OCI-LY1 (cell line): ENCODE measurements at regions not wholly inside any gene's neighbourhood (a gene's known extent, or its start where the extent isn't known, plus 50 kb on each side); places are given as distances from the start of the nearest gene placed in this dataset.

Source experiments
- H2AFZ ChIP-seq: fragments of 200-600 bp; sonication (generic), shearing (Covaris generic); 2 replicates; pipeline ENCODE4 v1.6.0; 2014; ENCODE audit warnings: antibody characterized with exemption, mild to moderate bottlenecking, low read length
- H3F3A ChIP-seq: fragments of 200-600 bp; sonication (generic), shearing (Covaris generic); 2 replicates; pipeline ENCODE4 v1.6.0; 2014; ENCODE audit warnings: mild to moderate bottlenecking, antibody characterized with exemption, low read length, moderate library complexity; ENCODE audit not compliant: insufficient read depth
- H3K27ac ChIP-seq: fragments of 200-600 bp; sonication (generic); 2 replicates; pipeline ENCODE4 v1.5.1; 2014; ENCODE audit warnings: low read length, mixed run types, mild to moderate bottlenecking, low read depth; ENCODE audit not compliant: poor library complexity, severe bottlenecking
- H3K27me3 ChIP-seq: fragments of 200-600 bp; sonication (generic); 2 replicates; pipeline ENCODE4 v1.6.0; 2014; ENCODE audit warnings: antibody characterized with exemption, mild to moderate bottlenecking, low read length, moderate library complexity; ENCODE audit not compliant: insufficient read depth
- H3K36me3 ChIP-seq: fragments of 200-600 bp; sonication (generic); 2 replicates; pipeline ENCODE4 v1.6.1; 2014; ENCODE audit warnings: mild to moderate bottlenecking, antibody characterized with exemption, low read length, moderate library complexity, mixed read lengths; ENCODE audit not compliant: insufficient read depth
- H3K4me1 ChIP-seq: fragments of 200-600 bp; sonication (generic); 2 replicates; pipeline ENCODE4 v1.5.1; 2014; ENCODE audit warnings: mild to moderate bottlenecking, low read length, moderate library complexity; ENCODE audit not compliant: insufficient read depth, severe bottlenecking
- H3K4me2 ChIP-seq: fragments of 200-600 bp; sonication (generic), shearing (Covaris generic); 2 replicates; pipeline ENCODE4 v1.6.1; 2014; ENCODE audit warnings: low read length
- H3K4me3 ChIP-seq: fragments of 200-600 bp; sonication (generic); 2 replicates; pipeline ENCODE4 v1.5.1; 2014; ENCODE audit warnings: low read length, low read depth, mild to moderate bottlenecking, mixed read lengths; ENCODE audit not compliant: poor library complexity, severe bottlenecking
- H3K79me2 ChIP-seq: fragments of 200-600 bp; shearing (Covaris generic); 2 replicates; pipeline ENCODE4 v1.6.1; 2016; ENCODE audit warnings: mixed run types, low read length, mixed read lengths; ENCODE audit not compliant: insufficient read depth
- H3K9ac ChIP-seq: fragments of 200-600 bp; sonication (generic), shearing (Covaris generic); 2 replicates; pipeline ENCODE4 v1.6.1; 2014; ENCODE audit warnings: mild to moderate bottlenecking, low read length, mixed read lengths
- H3K9me2 ChIP-seq: fragments of 200-600 bp; sonication (generic), shearing (Covaris generic); 2 replicates; pipeline ENCODE4 v1.6.1; 2014; ENCODE audit warnings: low read depth, mild to moderate bottlenecking, low read length, mixed read lengths
- H3K9me3 ChIP-seq: fragments of 200-600 bp; shearing (Covaris generic); 2 replicates; pipeline ENCODE4 v1.6.1; 2014; ENCODE audit warnings: low read length, mixed read lengths
- H4K20me1 ChIP-seq: fragments of 200-600 bp; sonication (generic), shearing (Covaris generic); 2 replicates; pipeline ENCODE4 v1.6.0; 2016; ENCODE audit warnings: mild to moderate bottlenecking, low read length; ENCODE audit not compliant: insufficient read depth
- CTCF ChIP-seq: fragments of 200-600 bp; sonication (generic), shearing (Covaris generic); IDR thresholded peaks from 2 replicates; pipeline ENCODE4 v1.5.1; 2017; ENCODE audit warnings: mild to moderate bottlenecking, antibody characterized with exemption, low read length, moderate library complexity, mixed read lengths
- EZH2 ChIP-seq: fragments of 200-600 bp; sonication (generic), shearing (Covaris generic); IDR thresholded peaks from 2 replicates; pipeline ENCODE4 v1.8.0; 2017; ENCODE audit warnings: borderline replicate concordance, mixed run types, mild to moderate bottlenecking, antibody characterized with exemption, low read length, moderate library complexity, mixed read lengths

GRCh38 chr6:90893400-90893799 lies 306.5 kb upstream of the MAP3K7 start:
- no peaks in the 10 kb centered on the region for H3K27me3 ChIP-seq
- no peak overlapping the region for H3K9ac ChIP-seq
- H3K27ac ChIP-seq, result no peak overlapping the region
- H3K4me3 ChIP-seq, result no peak overlapping the region
- H3F3A ChIP-seq, result no peaks in the 10 kb centered on the region
- H3K9me3 ChIP-seq, result no peaks in the 10 kb centered on the region
- no peaks in the 10 kb centered on the region for H3K36me3 ChIP-seq
- no peaks in the 10 kb centered on the region for H3K9me2 ChIP-seq
- H4K20me1 ChIP-seq, result no peaks in the 10 kb centered on the region
- H3K4me1 ChIP-seq, result no peaks in the 10 kb centered on the region
- H3K4me2 ChIP-seq, result no peak overlapping the region
- H3K79me2 ChIP-seq, result no peaks in the 10 kb centered on the region
- H2AFZ ChIP-seq, result no peak overlapping the region
- no peak for TF ChIP-seq CTCF

GRCh38 chr6:90892271-90892670 lies 305.4 kb upstream of the MAP3K7 start:
- no peaks in the 10 kb centered on the region for H3F3A ChIP-seq
- H3K4me2 ChIP-seq, result no peak overlapping the region
- no peaks in the 10 kb centered on the region for H3K36me3 ChIP-seq
- no peak overlapping the region for H3K4me3 ChIP-seq
- H3K4me1 ChIP-seq, result no peaks in the 10 kb centered on the region
- no peaks in the 10 kb centered on the region for H4K20me1 ChIP-seq
- H3K9ac ChIP-seq, result no peak overlapping the region
- TF ChIP-seq CTCF, result no peak
- TF ChIP-seq EZH2, result no peak
- no peaks in the 10 kb centered on the region for H3K27me3 ChIP-seq
- H3K79me2 ChIP-seq, result no peaks in the 10 kb centered on the region
- no peaks in the 10 kb centered on the region for H3K9me3 ChIP-seq
- H3K27ac ChIP-seq, result no peak overlapping the region
- H3K9me2 ChIP-seq, result no peaks in the 10 kb centered on the region
- H2AFZ ChIP-seq, result no peak overlapping the region

- Histone ChIP-seq H3K36me3 (no peaks in the 10 kb centered on the region), H3K4me2 (no peak overlapping the region), H3K27ac (no peak overlapping the region), H3K9me2 (no peaks in the 10 kb centered on the region), H2AFZ (no peak overlapping the region), H3K9me3 (no peaks in the 10 kb centered on the region), H3K4me1 (no peaks in the 10 kb centered on the region), H3K27me3 (no peaks in the 10 kb centered on the region), H3F3A (no peaks in the 10 kb centered on the region), H3K4me3 (no peak overlapping the region), H3K9ac (no peak overlapping the region), H4K20me1 (no peaks in the 10 kb centered on the region), H3K79me2 (no peaks in the 10 kb centered on the region)
- TF ChIP-seq CTCF (no peak), EZH2 (no peak)
Observed at GRCh38 chr6:90891355-90891754, 304.5 kb upstream of the MAP3K7 start.
